HepG2 (cell line): ENCODE measurements at regions not wholly inside any gene's neighbourhood (a gene's known extent, or its start where the extent isn't known, plus 50 kb on each side); places are given as distances from the start of the nearest gene placed in this dataset.

Source experiments
- ATAC-seq: fragments of 200-7000 bp; cut with Tn5 transposase; 3 replicates; pipeline ENCODE4 v1.9.1; 2020; ENCODE audit warnings: mild to moderate bottlenecking, moderate library complexity
- BruUV-seq: library from RNA; stranded (reverse); fragments of 400-500 nt; replicated peaks from 2 replicates; lab custom pipeline; 2021; lab: Mats Ljungman, UMichigan
- CTCF ChIA-PET: fragments of 300-600 bp; formaldehyde crosslinking; extraction: SDS; loops from one replicate; lab custom pipeline; 2021; ENCODE audit warnings: low total read pairs, inconsistent platforms, low intra/inter-chr PET ratio; lab: Yijun Ruan, JAX
- POLR2A ChIA-PET: fragments of 350-600 bp; sonication (Branson Sonifier 250); formaldehyde crosslinking; loops from one replicate; lab custom pipeline; 2020; ENCODE audit warnings: antibody characterized with exemption, inconsistent platforms; lab: Yijun Ruan, JAX
- DNase-seq: peaks from one replicate; pipeline ENCODE4 v3.0.0-alpha.2; 2015; ENCODE audit warnings: low spot score
- FAIRE-seq: peaks from 3 replicates; lab custom pipeline; 2011; peaks lifted over from hg19 to GRCh38; lab: Jason Lieb, UNC
- H2AFZ ChIP-seq: one replicate; pipeline ENCODE4 v1.6.1; 2011; ENCODE audit warnings: low read length, inconsistent platforms
- H3K27ac ChIP-seq: fragments of 300-600 bp; 3 replicates; pipeline ENCODE4 v1.8.0; 2011; ENCODE audit warnings: mixed run types, mild to moderate bottlenecking, mixed read lengths, low read length, inconsistent platforms; ENCODE audit not compliant: insufficient read depth; ENCODE audit errors: extremely low read length
- H3K27me3 ChIP-seq, 2 experiments: fragments of 200-600 bp in 1 of 2; 2 replicates in 1 of 2; 3 replicates in 1 of 2; pipeline versions ENCODE4 v1.6.0 to v1.8.0; 2011; ENCODE audit warnings: low read length in 2 of 2, mild to moderate bottlenecking in 2 of 2, moderate library complexity in 2 of 2, inconsistent platforms in 1 of 2; ENCODE audit not compliant: insufficient read depth in 2 of 2, control insufficient read depth in 1 of 2
- H3K36me3 ChIP-seq, 2 experiments: fragments of 200-600 bp in 1 of 2; replicated peaks in 1 of 2; 2 replicates in 1 of 2; 3 replicates in 1 of 2; pipeline versions ENCODE4 v1.5.1 to v1.8.0; 2011; ENCODE audit warnings: low read length in 2 of 2, inconsistent platforms in 1 of 2; ENCODE audit not compliant: insufficient read depth in 2 of 2, control insufficient read depth in 1 of 2
- H3K4me1 ChIP-seq: 2 replicates; pipeline ENCODE4 v1.5.1; 2012; ENCODE audit warnings: low read length, inconsistent platforms; ENCODE audit not compliant: insufficient read depth
- H3K4me2 ChIP-seq: 2 replicates; pipeline ENCODE4 v1.6.0; 2011; ENCODE audit warnings: low read depth, low read length, inconsistent platforms
- H3K4me3 ChIP-seq, 3 experiments: fragments of 200-600 bp in 1 of 3; sonication (generic), shearing (Covaris generic) in 1 of 3; replicated peaks in 1 of 3; 2 replicates each; pipeline ENCODE4 v1.5.1; 2011 to 2016; ENCODE audit warnings: low read length in 3 of 3, inconsistent platforms in 2 of 3, low read depth in 2 of 3, mild to moderate bottlenecking in 2 of 3, control low read depth in 1 of 3, mixed read lengths in 1 of 3; ENCODE audit not compliant: insufficient read depth in 1 of 3
- H3K79me2 ChIP-seq: one replicate; pipeline ENCODE4 v1.6.1; 2011; ENCODE audit warnings: low read length, inconsistent platforms; ENCODE audit not compliant: insufficient read depth
- H3K9ac ChIP-seq: 2 replicates; pipeline ENCODE4 v1.6.0; 2011; ENCODE audit warnings: mild to moderate bottlenecking, low read depth, low read length, inconsistent platforms; ENCODE audit not compliant: insufficient read depth
- H3K9me3 ChIP-seq: 2 replicates; pipeline ENCODE4 v1.5.1; 2012; ENCODE audit warnings: mild to moderate bottlenecking, low read length
- H4K20me1 ChIP-seq: 2 replicates; pipeline ENCODE4 v1.6.0; 2011; ENCODE audit warnings: inconsistent platforms, mild to moderate bottlenecking, low read length, moderate library complexity; ENCODE audit not compliant: insufficient read depth
- ARID4A ChIP-seq: sonication (generic); formaldehyde crosslinking; IDR thresholded peaks from 2 replicates; pipeline ENCODE4 v1.5.0; 2020; ENCODE audit warnings: mild to moderate bottlenecking, missing genetic modification reagents, borderline replicate concordance
- CREB3 ChIP-seq: sonication (generic); formaldehyde crosslinking; IDR thresholded peaks from 2 replicates; pipeline ENCODE4 v1.5.0; 2020; ENCODE audit warnings: missing genetic modification reagents
- CREBL2 ChIP-seq: sonication (generic); formaldehyde crosslinking; IDR thresholded peaks from 2 replicates; pipeline ENCODE4 v1.8.1; 2023; ENCODE audit warnings: missing genetic modification reagents, mild to moderate bottlenecking, borderline replicate concordance
- HMG20A ChIP-seq: IDR thresholded peaks from 2 replicates; pipeline ENCODE4 v1.6.1; 2016; ENCODE audit warnings: borderline replicate concordance
- HNRNPLL ChIP-seq: fragments of 200-400 bp; formaldehyde crosslinking; IDR thresholded peaks from 2 replicates; pipeline ENCODE4 v1.6.1; 2017; ENCODE audit warnings: mild to moderate bottlenecking, low read depth, low read length; ENCODE audit not compliant: poor library complexity, severe bottlenecking
- IKZF5 ChIP-seq: IDR thresholded peaks from 2 replicates; pipeline ENCODE4 v1.6.1; 2018; ENCODE audit warnings: missing genetic modification reagents, mild to moderate bottlenecking, missing compliant biosample characterization
- ISL2 ChIP-seq: sonication (generic); formaldehyde crosslinking; IDR thresholded peaks from 2 replicates; pipeline ENCODE4 v1.5.0; 2020; ENCODE audit warnings: missing genetic modification reagents
- MYNN ChIP-seq: sonication (generic); formaldehyde crosslinking; IDR thresholded peaks from 2 replicates; pipeline ENCODE4 v1.4.0; 2020; ENCODE audit warnings: mild to moderate bottlenecking, low read depth, missing genetic modification reagents
- NFE2L2 ChIP-seq: fragments of 150-350 bp; IDR thresholded peaks from 2 replicates; pipeline ENCODE4 v1.6.1; 2014; ENCODE audit warnings: low read length
- PCBP1 ChIP-seq: fragments of 200-400 bp; formaldehyde crosslinking; IDR thresholded peaks from 2 replicates; pipeline ENCODE4 v1.6.1; 2017; ENCODE audit warnings: mild to moderate bottlenecking, low read depth, low read length, borderline replicate concordance
- ZNF343 ChIP-seq: sonication (generic); formaldehyde crosslinking; IDR thresholded peaks from 2 replicates; pipeline ENCODE4 v1.4.0; 2020; ENCODE audit warnings: mild to moderate bottlenecking, missing genetic modification reagents
- ZNF530 ChIP-seq: sonication (generic); formaldehyde crosslinking; IDR thresholded peaks from 2 replicates; pipeline ENCODE4 v1.5.0; 2020; ENCODE audit warnings: low read depth, mild to moderate bottlenecking, missing genetic modification reagents
- ZNF607 ChIP-seq: sonication (generic); formaldehyde crosslinking; IDR thresholded peaks from 2 replicates; pipeline ENCODE4 v1.5.1; 2020; ENCODE audit warnings: missing genetic modification reagents, mild to moderate bottlenecking, borderline replicate concordance
- ZNF652 ChIP-seq: IDR thresholded peaks from 2 replicates; pipeline ENCODE4 v1.6.1; 2016; ENCODE audit warnings: low read depth, borderline replicate concordance
- ZNF670 ChIP-seq: sonication (generic); formaldehyde crosslinking; IDR thresholded peaks from 2 replicates; pipeline ENCODE4 v1.8.0; 2022; ENCODE audit warnings: mild to moderate bottlenecking, missing genetic modification reagents, borderline replicate concordance
- ZNF780A ChIP-seq: sonication (generic); formaldehyde crosslinking; IDR thresholded peaks from 2 replicates; pipeline ENCODE4 v1.8.0; 2022; ENCODE audit warnings: mild to moderate bottlenecking, missing genetic modification reagents, moderate library complexity
- ZSCAN9 ChIP-seq: IDR thresholded peaks from 2 replicates; pipeline ENCODE4 v1.6.1; 2016; ENCODE audit warnings: borderline replicate concordance
- WGBS: methylation state at CpG from one replicate; pipeline ENCODE4 v1.1.6; 2017; ENCODE audit warnings: low lambda C conversion rate; 5-methylcytosine and 5-hydroxymethylcytosine counted together
- in situ Hi-C: cut with HindIII; loops from 2 replicates; pipeline ENCODE4 v1.10.0; 2017; ENCODE audit warnings: low pct_unique_long_range_greater_than_20kb; ENCODE audit not compliant: extremely low pct_ligation_motif_present
- intact Hi-C: fragments of 100-400 bp; cut with micrococcal nuclease; formaldehyde crosslinking; loops from one replicate; pipeline ENCODE4 v1.10.0; 2022; ENCODE audit not compliant: unreplicated experiment

- no peak for TF ChIP-seq PCBP1
- no peak for TF ChIP-seq HNRNPLL
- TF ChIP-seq ZNF607, result no peak
- TF ChIP-seq CREB3, result no peak
- TF ChIP-seq NFE2L2, result no peak
- TF ChIP-seq ZNF652 (CRISPR knock-in tag), result no peak
Measured at GRCh38 chr4:138409670-138410069, 167.5 kb upstream of the SLC7A11 start (continued).

GRCh38 chr4:138408758-138409157 lies 166.6 kb upstream of the SLC7A11 start:
- no peaks in the 10 kb centered on the region for H3K27me3 ChIP-seq
- in situ Hi-C loops, result no loop called here
- no TSS peak for BruUV-seq
- FAIRE-seq (no peak), ATAC-seq (no peak), DNase-seq (no peak)
- no peaks in the 10 kb centered on the region for H3K79me2 ChIP-seq
- no peaks in the 10 kb centered on the region for H4K20me1 ChIP-seq
- ChIA-PET POLR2A (no interaction called here), CTCF (no interaction called here)
- H2AFZ ChIP-seq, result no peak overlapping the region
- H3K9ac ChIP-seq, result no peak overlapping the region
- H3K27ac ChIP-seq, result no peak overlapping the region
- H3K36me3 ChIP-seq, result no peaks in the 10 kb centered on the region
- no peak for TF ChIP-seq ISL2 (CRISPR knock-in tag)
- TF ChIP-seq ZNF670 (CRISPR knock-in tag), result no peak
- no peak for TF ChIP-seq ARID4A (CRISPR knock-in tag)
- no peak for TF ChIP-seq IKZF5
- TF ChIP-seq ZSCAN9 (CRISPR knock-in tag), result no peak
- TF ChIP-seq ZNF780A (CRISPR knock-in tag), result no peak
- TF ChIP-seq HMG20A, result no peak
- TF ChIP-seq MYNN (CRISPR knock-in tag), result no peak
- no peak for TF ChIP-seq CREBL2 (CRISPR knock-in tag)
- no peak for TF ChIP-seq ZNF530 (CRISPR knock-in tag)
- no peak for TF ChIP-seq ZNF343 (CRISPR knock-in tag)
- H3K4me3 ChIP-seq, result no peak overlapping the region
- intact Hi-C loops, result no loop called here
- 45% methylated on average over 2 of the region's 2 CpGs for WGBS
- H3K4me2 ChIP-seq, result no peak overlapping the region
- H3K9me3 ChIP-seq, result no peaks in the 10 kb centered on the region
- H3K4me1 ChIP-seq, result peaks cover 15% of the 10 kb centered on the region
